Neural cell (in vitro differentiated cells): ENCODE measurements at regions not wholly inside any gene's neighbourhood (a gene's known extent, or its start where the extent isn't known, plus 50 kb on each side); places are given as distances from the start of the nearest gene placed in this dataset.

Source experiments
- EP300 ChIP-seq: fragments of 450-650 bp; conservative IDR thresholded peaks from 2 replicates; pipeline ENCODE4 v1.6.1; 2014; ENCODE audit warnings: antibody characterized with exemption, mild to moderate bottlenecking, moderate library complexity; ENCODE audit not compliant: poor library complexity, severe bottlenecking
- EZH2 ChIP-seq: fragments of 200-600, 300-800 bp; shearing (Covaris generic), sonication (generic); IDR thresholded peaks from 2 replicates; pipeline ENCODE4 v1.6.1; 2014; ENCODE audit warnings: antibody characterized with exemption, low read length, borderline replicate concordance, mild to moderate bottlenecking; ENCODE audit not compliant: insufficient read depth, poor library complexity, severe bottlenecking
- MXI1 ChIP-seq: fragments of 450-650 bp; conservative IDR thresholded peaks from 2 replicates; pipeline ENCODE4 v1.6.1; 2014; ENCODE audit warnings: antibody characterized with exemption, mild to moderate bottlenecking; ENCODE audit not compliant: poor library complexity, severe bottlenecking
- POLR2AphosphoS5 ChIP-seq: IDR thresholded peaks from 2 replicates; pipeline ENCODE4 v1.6.1; 2012
- RAD21 ChIP-seq: fragments of 450-650 bp; conservative IDR thresholded peaks from 2 replicates; pipeline ENCODE4 v1.6.1; 2014; ENCODE audit warnings: antibody characterized with exemption, mild to moderate bottlenecking, moderate library complexity
- SMC3 ChIP-seq: fragments of 450-650 bp; conservative IDR thresholded peaks from 2 replicates; pipeline ENCODE4 v1.6.1; 2014; ENCODE audit warnings: antibody characterized with exemption, mild to moderate bottlenecking, moderate library complexity; ENCODE audit not compliant: poor library complexity
- TF ChIP-seq, protein P1 (sequence below): fragments of 450-650 bp; IDR thresholded peaks from 2 replicates; pipeline ENCODE4 v1.5.1; 2014; ENCODE audit warnings: antibody characterized with exemption, mild to moderate bottlenecking, moderate library complexity; ENCODE audit not compliant: poor library complexity, severe bottlenecking
- TF ChIP-seq, protein P2 (sequence below): IDR thresholded peaks from 2 replicates; pipeline ENCODE4 v1.6.1; 2012; ENCODE audit warnings: borderline replicate concordance

DNA sequence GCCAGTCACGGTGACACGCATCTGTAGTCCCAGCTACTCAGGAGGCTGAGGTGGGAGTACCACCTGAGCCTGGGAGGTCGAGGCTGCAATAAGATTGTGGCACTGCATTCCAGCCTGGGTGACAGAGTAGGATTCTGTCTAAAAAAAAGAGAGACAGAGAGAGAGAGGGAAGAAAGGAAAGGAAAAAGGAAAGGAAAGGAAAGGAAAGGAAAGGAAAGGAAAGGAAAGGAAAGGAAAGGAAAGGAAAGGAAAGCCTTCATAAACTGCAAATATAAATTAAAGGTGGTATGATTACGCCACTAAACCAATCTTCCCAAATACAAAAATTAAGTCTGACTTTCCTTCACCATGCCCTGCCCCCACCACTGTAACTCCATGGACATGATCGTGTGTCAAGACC is 259.3 kb upstream of the GATB start:
- TF ChIP-seq, protein P1, sequence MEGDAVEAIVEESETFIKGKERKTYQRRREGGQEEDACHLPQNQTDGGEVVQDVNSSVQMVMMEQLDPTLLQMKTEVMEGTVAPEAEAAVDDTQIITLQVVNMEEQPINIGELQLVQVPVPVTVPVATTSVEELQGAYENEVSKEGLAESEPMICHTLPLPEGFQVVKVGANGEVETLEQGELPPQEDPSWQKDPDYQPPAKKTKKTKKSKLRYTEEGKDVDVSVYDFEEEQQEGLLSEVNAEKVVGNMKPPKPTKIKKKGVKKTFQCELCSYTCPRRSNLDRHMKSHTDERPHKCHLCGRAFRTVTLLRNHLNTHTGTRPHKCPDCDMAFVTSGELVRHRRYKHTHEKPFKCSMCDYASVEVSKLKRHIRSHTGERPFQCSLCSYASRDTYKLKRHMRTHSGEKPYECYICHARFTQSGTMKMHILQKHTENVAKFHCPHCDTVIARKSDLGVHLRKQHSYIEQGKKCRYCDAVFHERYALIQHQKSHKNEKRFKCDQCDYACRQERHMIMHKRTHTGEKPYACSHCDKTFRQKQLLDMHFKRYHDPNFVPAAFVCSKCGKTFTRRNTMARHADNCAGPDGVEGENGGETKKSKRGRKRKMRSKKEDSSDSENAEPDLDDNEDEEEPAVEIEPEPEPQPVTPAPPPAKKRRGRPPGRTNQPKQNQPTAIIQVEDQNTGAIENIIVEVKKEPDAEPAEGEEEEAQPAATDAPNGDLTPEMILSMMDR: no peak
- TF ChIP-seq EZH2: no peak
- no peak for TF ChIP-seq POLR2AphosphoS5
- TF ChIP-seq RAD21: no peak
- no peak for TF ChIP-seq EP300
- no peak for TF ChIP-seq SMC3
- TF ChIP-seq, protein P2, sequence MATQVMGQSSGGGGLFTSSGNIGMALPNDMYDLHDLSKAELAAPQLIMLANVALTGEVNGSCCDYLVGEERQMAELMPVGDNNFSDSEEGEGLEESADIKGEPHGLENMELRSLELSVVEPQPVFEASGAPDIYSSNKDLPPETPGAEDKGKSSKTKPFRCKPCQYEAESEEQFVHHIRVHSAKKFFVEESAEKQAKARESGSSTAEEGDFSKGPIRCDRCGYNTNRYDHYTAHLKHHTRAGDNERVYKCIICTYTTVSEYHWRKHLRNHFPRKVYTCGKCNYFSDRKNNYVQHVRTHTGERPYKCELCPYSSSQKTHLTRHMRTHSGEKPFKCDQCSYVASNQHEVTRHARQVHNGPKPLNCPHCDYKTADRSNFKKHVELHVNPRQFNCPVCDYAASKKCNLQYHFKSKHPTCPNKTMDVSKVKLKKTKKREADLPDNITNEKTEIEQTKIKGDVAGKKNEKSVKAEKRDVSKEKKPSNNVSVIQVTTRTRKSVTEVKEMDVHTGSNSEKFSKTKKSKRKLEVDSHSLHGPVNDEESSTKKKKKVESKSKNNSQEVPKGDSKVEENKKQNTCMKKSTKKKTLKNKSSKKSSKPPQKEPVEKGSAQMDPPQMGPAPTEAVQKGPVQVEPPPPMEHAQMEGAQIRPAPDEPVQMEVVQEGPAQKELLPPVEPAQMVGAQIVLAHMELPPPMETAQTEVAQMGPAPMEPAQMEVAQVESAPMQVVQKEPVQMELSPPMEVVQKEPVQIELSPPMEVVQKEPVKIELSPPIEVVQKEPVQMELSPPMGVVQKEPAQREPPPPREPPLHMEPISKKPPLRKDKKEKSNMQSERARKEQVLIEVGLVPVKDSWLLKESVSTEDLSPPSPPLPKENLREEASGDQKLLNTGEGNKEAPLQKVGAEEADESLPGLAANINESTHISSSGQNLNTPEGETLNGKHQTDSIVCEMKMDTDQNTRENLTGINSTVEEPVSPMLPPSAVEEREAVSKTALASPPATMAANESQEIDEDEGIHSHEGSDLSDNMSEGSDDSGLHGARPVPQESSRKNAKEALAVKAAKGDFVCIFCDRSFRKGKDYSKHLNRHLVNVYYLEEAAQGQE: no peak
- TF ChIP-seq MXI1: no peak
